ENCODE measurements at regions not wholly inside any gene's neighbourhood (a gene's known extent, or its start where the extent isn't known, plus 50 kb on each side); places are given as distances from the start of the nearest gene placed in this dataset.

DNA sequence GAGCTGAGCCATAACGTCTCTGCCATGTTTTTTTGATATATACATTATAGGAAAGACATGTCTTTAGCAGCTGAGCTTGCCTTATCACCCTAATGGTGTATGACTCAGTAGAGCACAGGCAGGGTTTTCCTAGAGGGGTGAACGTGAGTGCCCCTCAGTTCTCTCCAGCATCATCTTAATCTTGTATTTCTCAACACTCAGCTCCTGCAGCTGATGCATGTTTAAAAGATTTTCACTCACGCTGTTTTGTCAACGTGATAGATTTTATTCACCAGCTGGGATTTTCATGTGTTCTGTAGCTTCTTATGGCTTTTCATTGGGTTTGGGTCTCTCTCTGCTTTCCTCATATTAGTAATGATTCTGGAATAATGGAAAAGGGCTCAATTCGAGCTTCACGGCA is 186.0 kb upstream of the PMFBP1 start:
- intact Hi-C loops (cut with DNase I) = no loop called here
- no peak for DNase-seq (ENCODE audit: low spot score)
- WGBS = 69% methylated on average over 6 of the region's 6 CpGs

DNA sequence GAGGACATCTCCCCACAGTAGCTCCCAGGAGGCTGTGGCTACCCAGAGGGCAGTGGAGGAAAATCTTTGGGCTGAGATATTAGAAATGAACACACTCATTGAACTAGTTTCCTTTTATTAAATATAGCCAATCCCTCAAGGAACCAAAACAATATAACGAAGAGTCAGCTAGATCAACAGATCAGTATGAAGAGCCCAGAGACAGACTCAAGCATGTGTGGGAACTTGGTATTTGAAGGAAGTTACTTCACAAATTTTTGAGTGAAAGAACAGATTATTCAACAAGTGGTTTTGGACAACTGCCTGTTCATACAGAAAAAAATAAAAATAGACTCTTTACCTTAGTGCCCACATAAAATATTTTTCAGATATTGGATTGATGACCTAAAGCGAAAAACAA is 183.6 kb upstream of the PMFBP1 start:
- Histone ChIP-seq H3K27ac (no peak overlapping the region), H3K27me3 (replicated peaks; ENCODE audit: insufficient read depth) (no peaks in the 10 kb centered on the region), H3K4me1 (replicated peaks) (no peaks in the 10 kb centered on the region), H3K4me3 (no peak overlapping the region), H3K36me3 (no peaks in the 10 kb centered on the region), H3K9me3 (no peaks in the 10 kb centered on the region)
- 91% methylated on average over 2 of the region's 2 CpGs for WGBS
- intact Hi-C loops (cut with DNase I) = no loop called here
- no peak for DNase-seq (ENCODE audit: low spot score)
- TF ChIP-seq POLR2A (IDR thresholded peaks at IDR 0.05) (no peak), POLR2AphosphoS5 (IDR thresholded peaks at IDR 0.05) (no peak)
- TF ChIP-seq, protein P1, sequence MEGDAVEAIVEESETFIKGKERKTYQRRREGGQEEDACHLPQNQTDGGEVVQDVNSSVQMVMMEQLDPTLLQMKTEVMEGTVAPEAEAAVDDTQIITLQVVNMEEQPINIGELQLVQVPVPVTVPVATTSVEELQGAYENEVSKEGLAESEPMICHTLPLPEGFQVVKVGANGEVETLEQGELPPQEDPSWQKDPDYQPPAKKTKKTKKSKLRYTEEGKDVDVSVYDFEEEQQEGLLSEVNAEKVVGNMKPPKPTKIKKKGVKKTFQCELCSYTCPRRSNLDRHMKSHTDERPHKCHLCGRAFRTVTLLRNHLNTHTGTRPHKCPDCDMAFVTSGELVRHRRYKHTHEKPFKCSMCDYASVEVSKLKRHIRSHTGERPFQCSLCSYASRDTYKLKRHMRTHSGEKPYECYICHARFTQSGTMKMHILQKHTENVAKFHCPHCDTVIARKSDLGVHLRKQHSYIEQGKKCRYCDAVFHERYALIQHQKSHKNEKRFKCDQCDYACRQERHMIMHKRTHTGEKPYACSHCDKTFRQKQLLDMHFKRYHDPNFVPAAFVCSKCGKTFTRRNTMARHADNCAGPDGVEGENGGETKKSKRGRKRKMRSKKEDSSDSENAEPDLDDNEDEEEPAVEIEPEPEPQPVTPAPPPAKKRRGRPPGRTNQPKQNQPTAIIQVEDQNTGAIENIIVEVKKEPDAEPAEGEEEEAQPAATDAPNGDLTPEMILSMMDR (IDR thresholded peaks at IDR 0.05) = no peak

More for the DNA sequence above, 186.0 kb upstream of the PMFBP1 start:
- H3K27ac ChIP-seq = no peak overlapping the region
- H3K4me1 ChIP-seq (replicated peaks) = no peaks in the 10 kb centered on the region
- H3K36me3 ChIP-seq = no peaks in the 10 kb centered on the region
- TF ChIP-seq, protein P1 (IDR thresholded peaks at IDR 0.05) = no peak
- TF ChIP-seq POLR2A (IDR thresholded peaks at IDR 0.05) (no peak), POLR2AphosphoS5 (IDR thresholded peaks at IDR 0.05) (no peak)
- H3K9me3 ChIP-seq = no peaks in the 10 kb centered on the region
- H3K27me3 ChIP-seq (replicated peaks; ENCODE audit: insufficient read depth) = no peaks in the 10 kb centered on the region
- no peak overlapping the region for H3K4me3 ChIP-seq

DNA sequence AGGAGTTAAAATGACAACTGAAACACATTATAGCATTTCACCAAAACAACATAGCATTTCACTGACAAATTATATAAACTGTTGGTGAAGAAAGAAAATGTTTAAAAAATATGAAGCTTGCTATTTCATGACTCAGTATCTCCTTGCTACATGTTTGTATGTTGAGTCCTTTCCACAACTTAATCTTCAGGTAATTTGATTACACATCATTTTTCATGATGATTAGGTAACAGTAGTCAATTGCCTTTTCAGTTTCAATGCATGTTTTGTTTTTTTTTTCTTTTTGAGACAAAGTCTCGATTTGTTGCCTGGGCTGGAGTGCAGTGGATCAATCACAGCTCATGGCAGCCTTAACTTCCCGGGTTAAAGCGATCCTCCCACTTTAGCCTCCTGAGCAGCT is 177.8 kb upstream of the PMFBP1 start:
- intact Hi-C loops (cut with DNase I) = no loop called here
- no peak for DNase-seq (ENCODE audit: low spot score)
- TF ChIP-seq, protein P1 (IDR thresholded peaks at IDR 0.05) = no peak
- no peak for TF ChIP-seq POLR2A (IDR thresholded peaks at IDR 0.05)
- no peak for TF ChIP-seq POLR2AphosphoS5 (IDR thresholded peaks at IDR 0.05)
- Histone ChIP-seq H3K27ac (no peak overlapping the region), H3K27me3 (replicated peaks; ENCODE audit: insufficient read depth) (no peaks in the 10 kb centered on the region), H3K36me3 (no peaks in the 10 kb centered on the region), H3K9me3 (no peaks in the 10 kb centered on the region), H3K4me3 (no peak overlapping the region), H3K4me1 (replicated peaks) (no peaks in the 10 kb centered on the region)
- 98% methylated on average over 3 of the region's 3 CpGs for WGBS

DNA sequence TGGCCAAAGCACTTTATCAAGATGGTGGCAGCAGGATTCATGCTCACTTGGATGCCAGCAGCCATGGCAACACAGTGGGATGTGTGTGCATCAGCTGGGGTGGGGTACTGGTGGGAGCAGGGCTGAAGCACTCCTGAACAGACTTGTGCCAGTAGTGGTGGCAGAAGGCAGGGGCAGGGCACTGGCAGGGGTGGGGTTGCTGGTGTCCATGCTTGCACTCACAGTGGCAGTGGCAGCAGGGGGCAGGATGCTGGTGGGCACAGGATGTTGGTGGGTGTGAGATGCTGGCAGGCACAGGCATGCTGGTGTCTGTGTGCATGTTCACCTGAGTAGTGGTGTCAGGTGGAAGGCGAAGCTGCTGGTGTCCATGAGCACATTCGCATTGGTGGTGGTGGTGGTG is 161.0 kb upstream of the PMFBP1 start:
- H3K4me3 ChIP-seq = no peak overlapping the region
- no peak for DNase-seq (ENCODE audit: low spot score)
- no peaks in the 10 kb centered on the region for H3K9me3 ChIP-seq
- no peak overlapping the region for H3K27ac ChIP-seq
- H3K27me3 ChIP-seq (replicated peaks; ENCODE audit: insufficient read depth) = no peaks in the 10 kb centered on the region
- H3K4me1 ChIP-seq (replicated peaks) = no peaks in the 10 kb centered on the region
- no peaks in the 10 kb centered on the region for H3K36me3 ChIP-seq
- WGBS = 95% methylated on average over 2 of the region's 2 CpGs
- TF ChIP-seq POLR2A (IDR thresholded peaks at IDR 0.05) (no peak), POLR2AphosphoS5 (IDR thresholded peaks at IDR 0.05) (no peak)
- TF ChIP-seq, protein P1 (IDR thresholded peaks at IDR 0.05) = no peak
- intact Hi-C loops (cut with DNase I) = no loop called here

DNA sequence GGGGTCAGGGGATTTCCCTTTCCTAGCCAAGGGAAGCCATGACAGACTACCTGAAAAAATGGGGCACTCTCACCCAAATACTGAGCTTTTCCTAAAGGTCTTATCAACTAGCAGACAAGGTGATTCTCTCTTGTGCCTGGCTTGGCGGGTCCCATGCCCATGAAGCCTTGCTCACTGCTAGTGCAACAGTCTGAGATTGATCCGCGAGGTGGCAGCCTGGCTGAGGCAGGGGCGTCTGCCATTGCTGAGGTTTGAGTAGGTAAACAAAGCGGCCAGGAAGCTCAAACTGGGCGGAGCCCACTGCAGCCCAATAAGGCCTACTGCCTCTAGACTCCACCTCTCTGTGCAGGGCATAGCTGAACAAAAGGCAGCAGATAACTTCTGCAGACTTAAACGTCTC is 152.6 kb upstream of the PMFBP1 start:
- no peak overlapping the region for H3K4me3 ChIP-seq
- no peaks in the 10 kb centered on the region for H3K27me3 ChIP-seq (replicated peaks; ENCODE audit: insufficient read depth)
- no peaks in the 10 kb centered on the region for H3K9me3 ChIP-seq
- TF ChIP-seq POLR2AphosphoS5 (IDR thresholded peaks at IDR 0.05) (no peak), POLR2A (IDR thresholded peaks at IDR 0.05) (no peak)
- TF ChIP-seq, protein P1 (IDR thresholded peaks at IDR 0.05) = no peak
- intact Hi-C loops (cut with DNase I) = no loop called here
- no peaks in the 10 kb centered on the region for H3K36me3 ChIP-seq
- no peaks in the 10 kb centered on the region for H3K4me1 ChIP-seq (replicated peaks)
- no peak overlapping the region for H3K27ac ChIP-seq
- WGBS = 95% methylated on average over 7 of the region's 7 CpGs
- no peak for DNase-seq (ENCODE audit: low spot score)
